ENCODE measurements at regions not wholly inside any gene's neighbourhood (a gene's known extent, or its start where the extent isn't known, plus 50 kb on each side); places are given as distances from the start of the nearest gene placed in this dataset.

DNA sequence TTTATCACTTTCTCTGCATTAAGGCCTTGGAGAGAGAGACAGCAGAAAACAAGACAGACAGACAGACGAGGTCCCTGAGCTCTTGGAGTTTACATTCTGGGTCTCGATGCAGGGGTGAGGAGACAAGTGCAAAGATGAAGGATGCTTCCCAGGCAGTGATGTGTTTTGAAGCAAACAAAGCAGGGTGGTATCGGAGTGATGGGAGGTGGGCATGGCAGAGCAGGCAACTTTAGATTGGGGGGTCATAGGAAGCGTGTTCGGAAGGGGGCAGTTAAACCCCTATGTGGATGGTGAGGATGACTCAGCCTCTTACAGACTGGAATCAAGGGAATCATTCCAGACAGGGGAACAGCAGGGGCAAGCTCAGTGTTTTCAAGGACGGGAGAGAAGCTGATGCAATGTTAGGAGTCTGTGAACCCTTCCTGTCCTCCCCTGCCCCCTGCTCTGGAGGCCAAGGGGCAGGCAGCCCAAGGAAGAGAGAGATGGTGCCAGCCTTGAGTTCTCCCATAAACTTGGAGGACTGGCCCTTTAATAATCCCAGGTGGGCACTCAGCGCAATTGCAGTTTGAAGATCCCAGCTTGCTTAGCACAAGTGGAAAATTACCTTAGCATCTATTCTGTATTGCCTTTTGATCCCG, 180.2 kb downstream of the CHST1 start:
- TF ChIP-seq, protein P1, sequence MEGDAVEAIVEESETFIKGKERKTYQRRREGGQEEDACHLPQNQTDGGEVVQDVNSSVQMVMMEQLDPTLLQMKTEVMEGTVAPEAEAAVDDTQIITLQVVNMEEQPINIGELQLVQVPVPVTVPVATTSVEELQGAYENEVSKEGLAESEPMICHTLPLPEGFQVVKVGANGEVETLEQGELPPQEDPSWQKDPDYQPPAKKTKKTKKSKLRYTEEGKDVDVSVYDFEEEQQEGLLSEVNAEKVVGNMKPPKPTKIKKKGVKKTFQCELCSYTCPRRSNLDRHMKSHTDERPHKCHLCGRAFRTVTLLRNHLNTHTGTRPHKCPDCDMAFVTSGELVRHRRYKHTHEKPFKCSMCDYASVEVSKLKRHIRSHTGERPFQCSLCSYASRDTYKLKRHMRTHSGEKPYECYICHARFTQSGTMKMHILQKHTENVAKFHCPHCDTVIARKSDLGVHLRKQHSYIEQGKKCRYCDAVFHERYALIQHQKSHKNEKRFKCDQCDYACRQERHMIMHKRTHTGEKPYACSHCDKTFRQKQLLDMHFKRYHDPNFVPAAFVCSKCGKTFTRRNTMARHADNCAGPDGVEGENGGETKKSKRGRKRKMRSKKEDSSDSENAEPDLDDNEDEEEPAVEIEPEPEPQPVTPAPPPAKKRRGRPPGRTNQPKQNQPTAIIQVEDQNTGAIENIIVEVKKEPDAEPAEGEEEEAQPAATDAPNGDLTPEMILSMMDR (conservative IDR thresholded peaks at IDR 0.05) = no peak
- H3K27ac ChIP-seq = no peak overlapping the region

GRCh38 chr11:45484326-45484883, 181.0 kb downstream of the CHST1 start:
- TF ChIP-seq, protein P1 (conservative IDR thresholded peaks at IDR 0.05) = no peak
- no peak overlapping the region for H3K27ac ChIP-seq

- TF ChIP-seq, protein P1 (conservative IDR thresholded peaks at IDR 0.05) = no peak
- no peak overlapping the region for H3K27ac ChIP-seq
These were observed 182.0 kb downstream of the CHST1 start for GRCh38 chr11:45483416-45483815.

DNA sequence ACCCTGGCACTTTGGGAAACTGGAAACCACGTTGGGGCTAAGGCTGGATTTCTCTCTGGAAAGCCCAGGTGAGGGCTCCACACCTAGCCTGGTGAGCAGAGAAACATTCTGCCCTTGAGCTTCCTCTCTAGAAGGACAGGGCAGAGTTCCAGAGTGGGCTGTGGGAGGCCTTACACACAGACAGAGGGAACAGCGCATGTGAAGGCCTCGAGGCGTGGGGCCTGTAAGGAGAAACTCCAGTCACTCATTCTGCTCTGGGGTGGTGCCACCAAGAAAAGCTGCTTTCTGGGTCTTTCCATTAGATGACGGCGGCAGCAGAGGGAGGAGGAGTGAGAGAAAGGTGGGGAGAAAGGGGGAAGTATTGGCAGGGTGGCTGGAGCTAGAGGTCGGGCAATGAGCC, 183.1 kb downstream of the CHST1 start:
- no peak overlapping the region for H3K27ac ChIP-seq

DNA sequence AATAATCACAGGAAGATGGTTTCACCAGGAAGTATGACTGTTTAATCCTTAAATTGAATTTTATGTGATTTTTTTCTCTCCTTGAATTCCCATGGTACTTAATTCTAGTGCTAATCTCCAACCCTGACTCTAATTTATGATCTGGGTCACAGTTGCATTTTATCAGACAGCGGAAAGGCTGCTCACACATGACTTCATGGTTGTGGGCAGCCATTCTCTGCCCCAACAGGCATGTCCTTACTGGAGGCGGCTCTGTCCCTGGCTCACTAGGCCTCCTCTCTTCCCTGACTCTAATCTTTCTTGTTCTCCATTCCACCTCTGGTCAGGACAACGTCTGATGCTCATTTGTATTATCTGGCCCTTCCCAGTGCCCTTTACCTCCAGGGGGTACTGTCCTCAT, 184.4 kb downstream of the CHST1 start:
- no peak overlapping the region for H3K27ac ChIP-seq
- TF ChIP-seq, protein P1 (conservative IDR thresholded peaks at IDR 0.05) = no peak

More for the DNA sequence above, 183.1 kb downstream of the CHST1 start:
- TF ChIP-seq, protein P1 (conservative IDR thresholded peaks at IDR 0.05) = no peak

- H3K27ac ChIP-seq = no peak overlapping the region
- TF ChIP-seq, protein P1 (conservative IDR thresholded peaks at IDR 0.05) = no peak
These were observed 187.8 kb downstream of the CHST1 start for GRCh38 chr11:45477588-45477987.

GRCh38 chr11:45476126-45476525, 189.3 kb downstream of the CHST1 start:
- TF ChIP-seq, protein P1 (conservative IDR thresholded peaks at IDR 0.05) = no peak
- no peak overlapping the region for H3K27ac ChIP-seq
